Superior temporal gyrus (tissue), 1 donor: ENCODE measurements at regions not wholly inside any gene's neighbourhood (a gene's known extent, or its start where the extent isn't known, plus 50 kb on each side); places are given as distances from the start of the nearest gene placed in this dataset.
"Not testable (repeated sequence)": the region's sequence is repeated elsewhere in the genome, so short reads cannot be mapped to it uniquely, and the experiment has no call there.

ENCODE experiments used
- DNase-seq: peaks from one replicate; pipeline ENCODE4 v3.0.0-alpha.2; 2016; ENCODE audit errors: extremely low spot score

DNA sequence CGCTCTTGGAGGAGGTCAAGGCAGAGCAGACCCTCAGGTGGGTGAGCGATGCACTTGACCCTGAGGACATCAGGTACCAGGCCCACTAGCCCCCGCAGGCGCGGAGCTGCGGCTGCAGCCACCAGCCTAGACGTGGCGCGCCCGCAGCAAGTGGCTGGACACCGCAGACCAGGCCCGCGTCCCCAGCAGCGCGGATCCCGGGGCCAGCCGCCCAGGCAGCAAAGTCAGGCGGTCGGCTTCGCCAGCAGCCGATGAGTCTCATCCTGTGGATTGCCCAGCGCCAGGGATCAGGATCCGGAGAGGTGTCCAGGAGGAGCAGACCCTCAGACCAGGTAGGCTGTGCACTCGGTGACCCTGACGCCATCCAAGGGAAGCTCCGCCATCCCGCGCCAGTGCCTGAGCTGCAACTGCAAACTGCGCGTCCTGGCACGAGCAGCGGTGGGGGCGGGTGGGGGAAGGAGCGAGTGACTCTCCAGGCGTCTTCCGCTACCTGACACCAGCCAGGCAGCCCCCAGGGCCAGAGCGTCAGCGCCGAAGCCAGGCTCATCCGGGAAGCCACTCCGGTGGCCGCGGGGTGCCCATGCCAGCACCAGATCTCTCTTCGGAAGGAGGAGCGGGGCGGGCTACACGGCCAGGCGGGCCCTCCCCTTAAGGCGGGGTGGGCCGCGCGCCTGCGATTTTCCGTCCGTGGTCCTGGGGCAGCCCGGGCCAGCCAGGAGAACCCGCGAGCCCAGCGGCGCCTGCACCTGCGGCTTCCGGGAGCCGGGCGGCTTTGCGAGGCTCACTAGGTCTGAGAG is 92.6 kb upstream of the THOC3 start:
- not testable (repeated sequence) for DNase-seq

- not testable (repeated sequence) for DNase-seq
Measured at GRCh38 chr5:176061269-176061622, 93.1 kb upstream of the THOC3 start.

DNA sequence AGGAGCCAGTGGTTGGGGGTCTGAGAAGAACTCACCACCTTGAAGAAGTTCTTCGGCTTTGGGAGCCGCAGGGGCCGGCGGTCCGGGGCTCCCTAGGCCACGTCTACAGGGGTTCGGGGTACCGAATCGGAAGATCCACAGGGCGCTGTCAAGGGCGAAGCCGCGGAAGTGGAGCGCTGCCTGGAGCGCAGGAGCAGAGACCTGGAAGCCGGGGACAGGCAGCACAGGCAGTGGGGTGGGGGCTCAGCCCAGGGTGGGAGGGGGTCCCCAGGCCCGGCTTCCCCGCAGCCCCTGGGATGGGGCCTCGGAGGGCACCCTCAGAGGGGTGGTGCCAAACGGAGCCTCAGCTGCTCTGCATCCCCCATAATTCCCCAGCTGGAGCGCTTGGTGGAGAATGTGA is 93.5 kb upstream of the THOC3 start:
- DNase-seq, result not testable (repeated sequence)

- not testable (repeated sequence) for DNase-seq
Measured at GRCh38 chr5:176066262-176066945, 98.3 kb upstream of the THOC3 start.

GRCh38 chr5:176067162-176067561 is 99.0 kb upstream of the THOC3 start:
- not testable (repeated sequence) for DNase-seq

- not testable (repeated sequence) for DNase-seq
Measured at GRCh38 chr5:176067948-176068347, 99.8 kb upstream of the THOC3 start.

DNA sequence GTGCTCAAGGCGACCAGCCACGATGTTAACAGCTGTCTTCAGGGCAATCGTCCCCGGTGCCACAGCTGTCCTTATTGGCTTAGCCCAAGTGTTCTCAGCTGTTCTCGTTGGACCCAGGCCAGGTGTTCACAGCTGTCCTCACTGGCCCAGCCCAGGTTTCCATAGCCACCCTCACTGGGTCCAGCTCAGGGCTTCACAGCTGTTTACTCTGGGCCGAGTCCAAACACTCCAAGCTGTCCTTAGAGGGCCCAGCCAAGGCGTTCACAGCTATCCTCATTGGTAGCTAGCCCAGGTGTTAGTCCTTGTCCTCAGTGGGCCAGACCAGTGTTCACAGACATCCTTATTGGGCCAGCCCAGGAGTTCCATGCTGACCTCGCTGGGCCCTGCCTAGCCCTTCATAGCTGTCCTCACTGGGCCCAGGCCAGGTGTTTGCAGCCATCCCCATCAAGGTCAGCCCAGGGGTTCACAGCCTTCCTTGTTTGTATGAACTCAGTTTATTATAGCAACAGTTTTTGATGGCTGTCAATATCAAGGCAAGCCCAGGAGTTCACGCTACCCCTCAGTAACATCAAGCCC is 106.0 kb upstream of the THOC3 start:
- DNase-seq, result not testable (repeated sequence)

GRCh38 chr5:176083717-176084116 is 115.6 kb upstream of the THOC3 start:
- DNase-seq, result not testable (repeated sequence)

GRCh38 chr5:176103083-176103482 is 135.0 kb upstream of the THOC3 start:
- not testable (repeated sequence) for DNase-seq

GRCh38 chr5:176112888-176113287 is 125.3 kb upstream of the SIMC1 start:
- DNase-seq, result not testable (repeated sequence)

GRCh38 chr5:176113673-176114335 is 124.4 kb upstream of the SIMC1 start:
- DNase-seq, result not testable (repeated sequence)

GRCh38 chr5:176114825-176115224 is 123.4 kb upstream of the SIMC1 start:
- not testable (repeated sequence) for DNase-seq

DNA sequence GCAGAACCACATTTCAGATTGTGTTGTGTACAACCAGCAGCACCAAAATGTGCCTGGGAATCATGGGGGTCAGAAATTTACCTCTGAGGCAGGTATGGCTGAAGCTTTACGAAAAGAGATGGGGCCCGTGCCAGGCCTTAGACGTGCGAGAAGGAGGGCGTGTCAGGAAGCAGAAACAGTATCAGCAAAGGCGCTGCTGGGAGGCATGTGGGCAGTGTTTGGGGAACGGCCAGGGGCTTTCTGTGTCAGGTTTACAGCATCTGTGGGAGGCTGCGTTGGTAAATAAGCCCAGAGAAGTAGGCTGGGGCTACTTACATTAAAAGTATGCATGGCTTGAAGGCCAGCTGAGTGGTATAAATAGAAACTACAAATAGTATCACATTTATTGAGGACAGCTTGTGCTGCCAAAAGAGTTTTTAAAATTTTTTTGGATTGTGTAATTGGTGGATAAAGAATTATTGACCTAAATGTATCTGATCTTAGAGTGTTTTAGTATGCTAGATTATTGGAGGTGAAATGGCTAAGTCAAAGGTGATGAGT is 120.5 kb upstream of the SIMC1 start:
- DNase-seq, result not testable (repeated sequence)

DNA sequence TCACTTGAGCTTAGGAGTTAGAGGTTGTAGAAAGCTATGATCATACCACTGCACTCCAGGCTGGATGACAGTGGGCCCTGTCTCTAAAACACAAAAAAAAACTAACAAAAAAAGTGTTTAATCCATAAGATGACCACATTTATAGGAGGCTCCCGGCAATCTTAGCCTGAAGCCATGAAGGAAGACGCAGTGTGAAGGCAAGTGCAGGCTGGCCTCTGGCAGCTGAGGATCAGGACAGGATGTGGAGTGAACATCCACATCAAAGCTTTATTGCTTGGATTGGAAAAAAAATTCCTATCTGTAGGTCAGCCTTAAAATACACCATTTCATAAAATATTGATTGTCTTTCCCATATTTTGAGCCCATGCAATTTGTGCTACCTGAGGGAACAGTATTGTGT is 115.9 kb upstream of the SIMC1 start:
- not testable (repeated sequence) for DNase-seq

DNA sequence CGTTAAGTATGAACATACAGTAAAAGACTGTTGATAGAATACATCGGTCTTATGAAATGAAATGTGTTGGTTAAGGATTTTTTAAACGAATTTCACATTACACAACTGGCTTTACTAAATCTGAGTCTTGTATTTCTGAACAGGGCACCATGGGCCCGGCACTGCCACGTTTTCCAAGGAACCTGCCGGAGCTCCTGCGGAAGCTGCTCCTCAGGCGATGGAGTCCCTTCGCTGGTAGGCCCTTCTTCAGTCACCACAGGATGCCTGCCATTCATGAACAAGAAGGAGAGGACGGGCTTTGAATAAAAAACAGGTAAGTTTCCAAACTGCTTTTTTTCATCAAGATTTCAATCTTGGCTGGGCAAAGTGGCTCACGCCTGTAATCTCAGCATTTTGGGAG is 114.1 kb upstream of the SIMC1 start:
- DNase-seq, result not testable (repeated sequence)

DNA sequence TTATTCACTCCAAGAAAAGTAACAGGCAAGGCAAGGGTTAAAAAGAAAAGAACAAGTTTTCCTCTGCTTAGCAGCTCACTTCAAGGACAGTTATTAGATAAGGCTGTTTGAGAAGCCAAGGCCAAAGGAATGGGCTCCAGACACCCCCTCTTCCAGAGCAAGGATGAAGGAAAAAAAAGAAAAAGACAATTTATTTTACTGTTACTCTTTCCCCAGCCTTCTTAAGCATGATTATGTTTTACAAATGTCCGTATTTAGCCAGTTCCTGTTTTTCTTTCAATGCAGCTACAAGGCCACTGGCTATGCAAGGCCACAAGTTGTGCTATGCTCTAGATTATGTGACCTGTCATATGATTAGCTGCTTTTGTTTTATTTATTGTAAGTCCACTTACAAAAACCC is 106.5 kb upstream of the SIMC1 start:
- DNase-seq, result no peak

DNA sequence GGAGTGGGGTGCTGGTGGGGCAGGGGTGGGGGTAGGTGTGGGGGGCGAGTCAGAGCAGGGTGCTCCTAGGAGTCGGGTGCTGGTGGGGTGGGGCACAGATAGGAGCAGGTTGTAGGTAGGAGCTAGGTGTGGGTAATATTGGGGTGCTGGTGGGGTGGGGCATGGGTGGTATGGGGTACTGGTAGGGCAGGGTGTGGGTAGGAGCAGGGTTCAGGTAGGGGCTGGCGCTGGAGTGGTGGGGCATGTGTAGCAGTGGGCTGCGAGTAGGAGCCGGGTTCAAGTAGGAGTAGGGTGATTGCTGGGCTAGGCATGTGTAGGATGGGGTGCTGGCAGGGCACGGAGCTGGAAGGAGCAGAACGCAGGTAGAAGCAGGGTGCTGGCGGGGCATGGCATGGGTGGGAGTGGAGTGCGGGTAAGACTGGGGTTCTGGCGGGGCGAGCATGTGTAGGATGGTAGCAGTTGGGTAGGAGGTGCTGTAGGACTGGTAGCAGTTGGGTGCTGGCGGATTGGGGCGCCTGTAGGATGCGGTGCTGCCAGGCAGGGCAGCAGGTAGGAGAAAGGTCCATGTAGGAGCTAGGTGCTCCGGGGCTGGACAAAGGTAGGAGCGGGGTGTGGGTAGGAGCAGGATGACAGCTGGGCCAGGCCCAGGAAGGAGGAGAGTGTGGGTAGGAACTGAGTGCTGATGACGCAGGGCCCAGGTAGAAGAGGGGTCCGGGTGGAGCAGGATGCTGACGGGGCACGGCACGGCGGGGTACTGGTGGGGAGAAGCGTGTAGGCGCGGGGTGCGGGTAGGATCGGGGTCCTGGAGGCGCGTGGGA is 105.5 kb upstream of the SIMC1 start:
- DNase-seq, result no peak

DNA sequence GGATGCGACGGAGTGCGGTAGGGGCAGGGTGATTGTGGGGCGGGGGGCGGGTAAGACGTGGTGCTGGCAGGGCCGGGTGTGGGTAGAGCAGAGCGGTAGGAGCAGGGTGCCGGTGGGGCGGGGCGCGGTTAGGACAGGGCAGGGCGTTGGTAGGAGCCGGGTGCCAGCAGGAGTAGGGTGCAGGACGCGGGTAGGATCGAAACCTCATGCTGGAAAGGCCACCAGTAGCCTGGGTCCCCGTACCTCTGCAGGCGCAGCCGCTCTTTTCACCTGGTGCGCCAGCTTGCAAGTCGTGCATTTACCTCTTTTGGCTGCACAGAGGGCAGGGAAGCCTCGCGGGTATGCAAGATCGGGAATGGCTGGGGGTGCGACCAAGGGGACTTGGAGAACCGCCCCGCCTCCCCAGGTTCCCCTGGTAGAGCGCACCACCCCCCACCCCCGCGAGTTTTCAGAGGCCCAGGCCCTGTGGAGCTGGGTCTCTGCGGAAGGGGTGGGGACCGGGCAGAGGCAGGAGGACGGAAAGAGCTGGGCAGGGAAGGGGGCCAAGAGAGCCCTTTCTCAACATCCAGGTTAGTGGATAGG is 104.8 kb upstream of the SIMC1 start:
- DNase-seq, result no peak

DNA sequence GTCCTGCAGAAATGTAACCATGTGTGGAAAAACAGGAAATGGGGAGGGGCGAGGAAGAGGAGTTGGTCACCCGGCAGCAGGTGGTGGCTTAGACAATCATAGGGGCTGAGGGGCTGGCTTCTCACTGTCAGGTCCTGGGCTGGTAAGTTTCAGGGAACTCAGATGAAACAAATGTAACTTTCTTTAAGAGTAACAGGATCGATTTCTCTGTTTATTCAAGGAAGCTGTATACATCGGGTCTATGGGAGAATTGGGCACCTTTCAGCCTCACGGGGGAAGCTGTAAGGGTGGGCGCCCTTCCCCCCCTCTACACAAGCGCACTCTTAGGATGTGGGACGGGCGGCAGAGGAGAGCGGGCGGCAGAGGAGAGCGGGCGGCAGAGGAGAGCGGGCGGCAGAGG is 104.3 kb upstream of the SIMC1 start:
- no peak for DNase-seq

GRCh38 chr5:176134529-176135223 is 103.5 kb upstream of the SIMC1 start:
- no peak for DNase-seq
